ENCODE measurements at regions not wholly inside any gene's neighbourhood (a gene's known extent, or its start where the extent isn't known, plus 50 kb on each side); places are given as distances from the start of the nearest gene placed in this dataset.

DNA sequence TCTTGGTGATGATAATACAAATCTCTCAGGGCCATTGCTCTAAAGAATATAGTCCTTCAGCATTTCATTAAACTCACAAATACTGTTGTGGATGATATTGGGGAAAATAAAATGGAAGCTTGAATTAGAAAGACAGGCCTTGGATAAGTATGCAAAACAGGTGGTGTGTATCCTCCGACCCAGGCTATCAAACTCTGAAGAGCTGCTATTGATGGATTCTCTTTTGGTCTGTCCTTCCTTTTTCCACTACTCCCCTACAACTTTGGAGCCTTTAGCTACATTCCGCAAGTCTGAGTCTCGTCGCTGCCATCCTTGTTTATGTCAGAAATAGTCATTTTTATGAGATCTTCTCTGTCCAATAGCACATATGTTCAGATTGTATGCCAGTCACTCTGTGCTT lies 351.6 kb downstream of the KCNJ2 start:
- TF ChIP-seq POLR2A (IDR thresholded peaks at IDR 0.05; ENCODE audit: control extremely low read depth in 1 of 2, low read depth in 2 of 2, low read length in 2 of 2) (no peak), TCF12 (IDR thresholded peaks at IDR 0.05; ENCODE audit: low read depth, low read length) (no peak), POLR2AphosphoS5 (IDR thresholded peaks at IDR 0.05; ENCODE audit: low read depth, low read length) (no peak), CHD2 (IDR thresholded peaks at IDR 0.05; ENCODE audit: low read length) (no peak), BRCA1 (IDR thresholded peaks at IDR 0.05; ENCODE audit: low read depth, low read length) (no peak), ZNF274 (IDR thresholded peaks at IDR 0.05; ENCODE audit: borderline replicate concordance, extremely low read depth, low read length) (no peak), EP300 (IDR thresholded peaks at IDR 0.05; ENCODE audit: borderline replicate concordance in 1 of 2, low read depth in 2 of 2, low read length in 2 of 2) (no peak), CEBPB (IDR thresholded peaks at IDR 0.05; ENCODE audit: low read depth, low read length) (no peak), EZH2 (IDR thresholded peaks at IDR 0.05; ENCODE audit: low read depth, low read length, severe bottlenecking) (no peak), RNF2 (IDR thresholded peaks at IDR 0.05; ENCODE audit: borderline replicate concordance, low read depth, low read length, missing control alignments, poor library complexity, severe bottlenecking) (no peak), RBBP5 (IDR thresholded peaks at IDR 0.05; ENCODE audit: borderline replicate concordance, low read depth, low read length) (no peak), TAF1 (IDR thresholded peaks at IDR 0.05; ENCODE audit: low read depth, low read length) (no peak), CHD1 (IDR thresholded peaks at IDR 0.05; ENCODE audit: low read depth, low read length) (no peak)
- TF ChIP-seq, protein P1, sequence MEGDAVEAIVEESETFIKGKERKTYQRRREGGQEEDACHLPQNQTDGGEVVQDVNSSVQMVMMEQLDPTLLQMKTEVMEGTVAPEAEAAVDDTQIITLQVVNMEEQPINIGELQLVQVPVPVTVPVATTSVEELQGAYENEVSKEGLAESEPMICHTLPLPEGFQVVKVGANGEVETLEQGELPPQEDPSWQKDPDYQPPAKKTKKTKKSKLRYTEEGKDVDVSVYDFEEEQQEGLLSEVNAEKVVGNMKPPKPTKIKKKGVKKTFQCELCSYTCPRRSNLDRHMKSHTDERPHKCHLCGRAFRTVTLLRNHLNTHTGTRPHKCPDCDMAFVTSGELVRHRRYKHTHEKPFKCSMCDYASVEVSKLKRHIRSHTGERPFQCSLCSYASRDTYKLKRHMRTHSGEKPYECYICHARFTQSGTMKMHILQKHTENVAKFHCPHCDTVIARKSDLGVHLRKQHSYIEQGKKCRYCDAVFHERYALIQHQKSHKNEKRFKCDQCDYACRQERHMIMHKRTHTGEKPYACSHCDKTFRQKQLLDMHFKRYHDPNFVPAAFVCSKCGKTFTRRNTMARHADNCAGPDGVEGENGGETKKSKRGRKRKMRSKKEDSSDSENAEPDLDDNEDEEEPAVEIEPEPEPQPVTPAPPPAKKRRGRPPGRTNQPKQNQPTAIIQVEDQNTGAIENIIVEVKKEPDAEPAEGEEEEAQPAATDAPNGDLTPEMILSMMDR (IDR thresholded peaks at IDR 0.05; ENCODE audit: control extremely low read depth in 1 of 3, insufficient read depth in 1 of 3, low read depth in 1 of 3, low read length in 3 of 3) = no peak
